SKM-1 (cell line): ENCODE measurements at regions not wholly inside any gene's neighbourhood (a gene's known extent, or its start where the extent isn't known, plus 50 kb on each side); places are given as distances from the start of the nearest gene placed in this dataset.
"Not testable (repeated sequence)": the region's sequence is repeated elsewhere in the genome, so short reads cannot be mapped to it uniquely, and the experiment has no call there.

Experiments used
- DNase-seq: peaks from one replicate; lab custom pipeline; 2025; ENCODE audit not compliant: unreplicated experiment; lab: John Stamatoyannopoulos, UW

DNA sequence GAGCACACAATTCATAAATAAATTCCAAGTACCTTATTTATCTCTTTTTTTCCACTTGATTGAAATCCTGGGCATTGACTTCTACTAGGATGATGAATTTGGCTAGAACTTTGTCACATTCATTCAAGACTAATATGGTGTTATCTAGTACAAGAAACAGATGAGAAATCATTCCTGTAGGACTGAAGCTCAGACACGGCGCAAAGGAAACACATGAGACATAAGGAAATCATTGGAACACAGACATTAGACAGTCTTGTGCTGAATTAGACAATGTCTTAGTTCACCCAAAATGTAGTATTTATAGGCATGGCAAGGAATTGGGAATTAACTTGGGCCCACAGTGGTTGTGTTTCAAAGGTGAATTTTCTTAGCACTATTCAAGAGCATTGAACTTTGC lies 305.7 kb downstream of the SETD4 start:
- DNase-seq = no peak

- no peak for DNase-seq
Observed at GRCh38 chr21:35753308-35753707, 307.0 kb downstream of the SETD4 start.

DNA sequence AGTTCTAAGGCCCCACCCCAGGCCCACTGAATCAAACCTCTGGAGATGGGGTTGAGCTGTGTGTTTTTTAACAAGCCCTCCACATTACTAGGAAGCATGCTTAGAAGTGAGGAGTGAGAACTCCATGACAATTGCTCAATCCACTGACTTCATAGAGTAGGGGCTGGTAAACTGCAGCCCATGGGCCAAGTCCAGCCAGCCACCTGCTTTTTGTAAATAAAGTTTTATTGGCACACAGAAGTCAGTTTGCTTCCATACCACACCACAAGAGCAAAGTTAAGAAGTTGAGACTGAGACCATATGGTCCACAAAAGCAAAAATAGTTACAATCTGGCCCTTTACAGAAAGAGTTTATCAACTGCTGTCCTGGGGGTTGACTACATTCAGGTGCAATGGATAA lies 309.2 kb downstream of the SETD4 start:
- DNase-seq = no peak

DNA sequence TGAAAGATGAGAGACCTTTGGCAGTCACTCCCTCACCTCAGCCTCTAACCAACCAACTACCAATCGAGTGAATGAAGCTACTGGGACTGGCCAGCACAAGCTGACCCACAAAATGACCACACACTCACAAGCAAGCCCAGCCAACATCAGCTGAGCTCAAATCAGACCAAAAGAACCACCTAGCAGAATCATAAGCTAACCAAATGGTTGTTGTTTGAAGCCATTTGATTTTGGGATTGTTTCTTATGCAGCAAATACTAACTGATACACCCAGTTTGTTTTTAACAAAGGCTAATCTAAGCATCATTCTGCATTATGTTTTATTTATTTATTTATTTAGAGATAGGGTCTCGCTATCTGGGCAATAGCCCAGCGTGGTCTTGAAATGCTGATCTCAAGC lies 310.4 kb downstream of the SETD4 start:
- no peak for DNase-seq

- DNase-seq = peak; percentile 88
Observed at GRCh38 chr21:35748678-35749314, 311.5 kb downstream of the SETD4 start.

GRCh38 chr21:35743571-35743970 lies 316.8 kb downstream of the SETD4 start:
- DNase-seq = no peak

GRCh38 chr21:35738347-35738961 lies 321.9 kb downstream of the SETD4 start:
- peak; percentile 38 for DNase-seq

DNA sequence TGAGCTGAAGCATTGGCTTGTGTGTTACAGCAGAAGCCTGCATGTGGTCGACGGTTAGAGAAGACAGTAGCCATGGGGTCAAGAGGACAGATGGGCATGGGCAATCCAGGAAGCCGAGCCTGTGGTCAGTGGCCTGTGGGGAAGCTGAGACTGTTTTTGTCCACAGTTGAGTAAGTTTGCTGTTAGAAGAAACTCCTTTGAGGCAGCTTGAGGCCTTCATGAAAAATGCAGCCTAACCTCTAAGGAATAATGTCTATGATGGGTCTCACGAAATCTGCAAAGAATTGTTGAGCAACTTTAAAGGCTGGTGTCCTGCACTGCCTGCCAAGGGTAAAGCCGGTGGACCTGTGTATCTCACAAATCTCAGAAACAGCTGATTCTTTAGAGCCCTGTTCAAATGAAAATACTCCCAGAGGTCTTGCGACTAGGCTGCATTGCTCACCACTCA lies 322.4 kb downstream of the SETD4 start:
- peak; percentile 85 for DNase-seq

DNA sequence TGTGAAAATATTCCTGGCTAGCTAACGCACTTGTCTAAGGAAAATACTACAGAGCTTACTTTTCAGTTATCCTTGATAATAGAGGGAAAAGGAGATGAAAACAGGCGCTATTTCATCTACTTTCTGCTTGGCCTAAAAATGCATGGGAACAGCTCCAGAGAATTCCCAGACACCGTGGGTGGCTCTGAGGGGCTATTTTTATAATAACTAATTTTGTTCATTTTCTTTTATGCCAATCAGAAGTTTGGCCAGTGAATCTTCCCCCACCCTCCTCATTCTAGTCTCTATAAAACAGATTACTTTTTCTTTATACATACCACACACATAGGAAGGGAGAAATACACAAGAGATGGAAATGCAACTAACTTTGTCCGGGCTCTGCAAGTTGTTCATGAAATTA lies 322.9 kb downstream of the SETD4 start:
- DNase-seq = no peak

- DNase-seq = no peak
Observed at GRCh38 chr21:35732788-35733187, 327.5 kb downstream of the SETD4 start.

GRCh38 chr21:35730325-35730724 lies 330.0 kb downstream of the SETD4 start:
- DNase-seq = no peak

- DNase-seq = no peak
Observed at GRCh38 chr21:35727830-35728229, 332.5 kb downstream of the SETD4 start.

GRCh38 chr21:35724156-35724555 lies 336.2 kb downstream of the SETD4 start:
- no peak for DNase-seq

DNA sequence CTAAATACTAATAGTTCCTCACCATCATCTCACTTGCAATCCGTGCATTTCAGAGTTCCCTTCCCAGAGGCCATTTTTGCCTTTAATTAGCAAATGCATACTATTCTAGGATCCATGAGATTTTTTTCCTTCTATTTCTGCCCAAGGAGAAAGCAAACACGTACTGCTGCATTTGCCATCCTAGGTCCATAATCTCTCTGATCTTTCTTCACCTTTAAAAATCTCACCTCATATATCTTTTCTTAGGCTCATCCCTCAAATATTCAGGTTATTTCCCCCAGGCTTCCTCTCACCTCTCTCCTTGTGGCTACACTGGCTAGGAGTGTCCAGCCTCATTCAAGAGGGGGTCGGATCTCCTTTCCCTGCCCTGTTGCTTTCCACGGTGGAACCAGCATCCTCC lies 338.6 kb downstream of the SETD4 start:
- DNase-seq = no peak

DNA sequence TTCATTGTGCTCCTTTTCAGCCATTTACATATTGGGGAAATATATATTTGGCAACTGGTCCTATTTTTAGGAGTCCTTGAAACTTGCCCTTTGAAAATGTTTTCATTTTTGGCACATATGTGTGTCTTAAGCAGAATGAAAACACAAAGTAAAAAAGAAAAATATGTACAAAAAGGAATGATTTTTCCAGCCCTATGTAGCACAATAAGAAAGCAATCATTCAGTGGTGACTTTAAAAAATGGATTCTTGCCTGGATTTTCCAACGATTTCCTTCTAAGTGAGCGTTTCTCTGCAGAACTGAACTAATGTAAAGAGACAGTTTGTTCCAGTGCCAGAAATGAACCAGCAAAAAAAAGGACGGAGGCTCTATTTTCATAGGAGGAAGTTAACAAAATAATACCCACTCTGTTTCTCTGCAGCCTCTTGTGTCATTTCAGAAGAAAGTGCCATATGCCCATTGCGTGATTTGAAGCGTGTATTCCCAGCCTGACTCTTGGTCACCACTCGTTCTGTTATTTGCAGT lies 340.1 kb downstream of the SETD4 start:
- peak; percentile 31 for DNase-seq

DNA sequence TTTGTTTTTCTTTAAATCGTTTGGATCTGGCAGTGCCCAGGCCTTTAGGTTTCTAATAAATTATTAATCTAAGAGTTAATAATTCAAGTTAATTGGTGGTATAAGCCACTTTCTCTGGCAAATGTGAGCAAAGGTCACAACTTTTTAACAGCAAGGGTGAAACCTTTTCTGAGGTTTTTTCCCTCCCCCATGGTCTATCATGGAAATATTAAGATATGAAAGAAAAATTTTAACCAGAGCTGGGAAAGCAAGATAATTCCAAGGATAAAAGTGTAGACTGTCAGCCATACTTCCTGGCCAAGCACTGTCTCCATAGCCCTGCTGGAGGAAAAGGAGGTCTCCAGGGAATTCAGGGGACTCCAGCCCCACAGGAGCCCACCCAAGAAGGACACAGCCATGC lies 341.2 kb downstream of the SETD4 start:
- no peak for DNase-seq

GRCh38 chr21:35716876-35717565 lies 343.3 kb downstream of the SETD4 start:
- DNase-seq = no peak

GRCh38 chr21:35713914-35714313 lies 346.4 kb downstream of the SETD4 start:
- DNase-seq = no peak

- no peak for DNase-seq
Observed at GRCh38 chr21:35711661-35712060, 348.7 kb downstream of the SETD4 start.

GRCh38 chr21:35711213-35711612 lies 349.1 kb downstream of the SETD4 start:
- no peak for DNase-seq

DNA sequence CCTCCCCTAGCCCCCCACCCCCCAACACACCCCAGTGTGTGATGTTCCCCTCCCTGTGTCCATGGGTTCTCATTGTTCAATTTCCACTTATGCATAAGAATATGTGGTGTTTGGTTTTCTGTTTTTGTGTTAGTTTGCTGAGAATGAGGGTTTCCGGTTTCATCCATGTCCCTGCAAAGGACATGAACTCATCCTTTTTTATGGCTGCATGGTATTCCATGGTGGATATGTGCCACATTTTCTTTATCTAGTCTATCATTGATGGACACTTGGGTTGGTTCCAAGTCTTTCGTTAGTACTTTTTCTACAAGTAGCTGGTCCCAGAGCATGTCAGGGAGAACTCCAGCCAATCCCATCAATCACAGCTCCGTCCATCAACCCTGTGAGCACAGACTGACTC lies 350.3 kb downstream of the SETD4 start:
- DNase-seq = not testable (repeated sequence)

DNA sequence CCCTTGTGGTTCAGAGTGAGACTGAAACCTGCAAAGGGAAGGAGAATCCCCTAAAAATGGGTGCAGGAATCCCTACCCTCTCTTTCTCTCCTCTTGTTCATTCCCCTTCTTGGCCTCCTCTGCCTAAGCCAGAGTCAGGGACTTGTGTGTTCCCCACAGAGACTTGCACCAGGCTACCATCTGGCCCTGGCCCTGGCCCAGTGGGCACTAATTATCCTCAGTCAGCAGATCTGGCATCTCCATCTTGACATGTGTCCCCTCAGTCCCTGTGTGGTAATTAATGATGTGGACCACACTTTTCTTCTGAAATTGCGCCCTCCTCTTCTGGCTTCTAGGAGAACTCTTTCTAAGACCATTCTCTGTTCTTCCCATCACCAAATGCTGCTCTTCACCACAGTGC lies 354.4 kb downstream of the SETD4 start:
- no peak for DNase-seq
